Stomach (tissue), 8 donors: ENCODE measurements at regions not wholly inside any gene's neighbourhood (a gene's known extent, or its start where the extent isn't known, plus 50 kb on each side); places are given as distances from the start of the nearest gene placed in this dataset.

Experiments used
- DNase-seq, 2 donors: peaks; one replicate each; pipeline versions ENCODE4 v3.0.0 to v3.0.0-alpha.2; 2013 to 2019
- H3K27ac ChIP-seq, 5 donors: fragments of 200-600 bp in 4 of 5; sonication (generic) in 4 of 5; one replicate each; pipeline ENCODE4 v1.5.1; 2013 to 2019; ENCODE audit warnings: mild to moderate bottlenecking in 1 of 5, moderate library complexity in 1 of 5
- H3K27me3 ChIP-seq, 3 donors: fragments of 200-600 bp; sonication (generic); one replicate each; pipeline ENCODE4 v1.5.1; 2017 to 2019; ENCODE audit warnings: mixed run types in 1 of 3
- H3K36me3 ChIP-seq, 4 donors: fragments of 200-600 bp; sonication (generic); 1 replicate in 3 of 4; 2 replicates in 1 of 4; pipeline ENCODE4 v1.5.1; 2016 to 2019
- H3K4me1 ChIP-seq, 4 donors: fragments of 200-600 bp; sonication (generic); one replicate each; pipeline ENCODE4 v1.5.1; 2016 to 2019
- H3K4me3 ChIP-seq, 4 donors: fragments of 200-600 bp; sonication (generic) in 3 of 4; one replicate each; pipeline ENCODE4 v1.5.1; 2016 to 2019; ENCODE audit warnings: mild to moderate bottlenecking in 1 of 4
- H3K9me3 ChIP-seq, 4 donors: fragments of 200-600 bp; sonication (generic); one replicate each; pipeline ENCODE4 v1.5.1; 2016 to 2019
- EP300 ChIP-seq: sonication (generic); formaldehyde crosslinking; IDR thresholded peaks from one replicate; pipeline ENCODE4 v1.6.1; 2017; ENCODE audit warnings: antibody characterized with exemption
- POLR2A ChIP-seq, 4 donors: fragments of 450-650 bp; IDR thresholded peaks; one replicate each; pipeline ENCODE4 v1.6.1; 2016; ENCODE audit warnings: antibody characterized with exemption in 4 of 4, control low read depth in 2 of 4, mild to moderate bottlenecking in 1 of 4, moderate library complexity in 1 of 4
- POLR2AphosphoS5 ChIP-seq, 3 donors: sonication (generic); formaldehyde crosslinking; IDR thresholded peaks; one replicate each; pipeline ENCODE4 v1.6.1; 2016; ENCODE audit warnings: antibody characterized with exemption in 3 of 3
- WGBS, 5 donors: extraction: QIAGEN DNeasy Blood & Tissue Kit in 3 of 5; methylation state at CpG; one replicate each; pipeline versions ENCODE4 v1.1.5 to v1.1.7; 2013 to 2018; 5-methylcytosine and 5-hydroxymethylcytosine counted together
- intact Hi-C: fragments of 100-400 bp; cut with DNase I; formaldehyde crosslinking; loops from one replicate; pipeline ENCODE4 v1.15.1; 2023; ENCODE audit warnings: low total_unique reads
- TF ChIP-seq, protein P1 (sequence below), 7 experiments: fragments of 450-650 bp in 4 of 7; fragments of 200-600 bp in 3 of 7; sonication (generic) in 3 of 7; IDR thresholded peaks; one replicate each; pipeline ENCODE4 v1.5.1; 2016 to 2019; ENCODE audit warnings: antibody characterized with exemption in 7 of 7, control low read depth in 2 of 7, mild to moderate bottlenecking in 1 of 7
- donor health status: healthy with polysubstance abuse.
- donor health status: Bipolar disorder and iron deficiency.
- donor health status: healthy.

DNA sequence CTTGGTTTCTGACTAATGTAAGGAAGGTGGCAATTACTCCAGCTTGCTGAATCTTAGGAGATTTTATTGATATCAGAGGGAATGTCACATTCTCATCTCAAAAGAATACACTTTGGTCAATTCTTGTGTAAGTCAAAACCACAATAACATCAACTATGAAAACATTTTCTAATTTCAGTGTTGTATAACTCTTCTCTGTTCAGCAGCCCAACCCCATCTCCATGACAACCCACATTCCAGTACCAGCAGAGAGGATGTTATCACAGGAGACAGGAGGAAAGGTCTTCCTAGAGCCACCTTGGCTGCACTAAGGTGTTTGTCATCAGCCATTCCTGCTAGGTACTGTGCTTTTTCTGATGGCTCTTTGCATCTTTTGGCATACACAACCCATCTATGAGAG is 529.1 kb upstream of the BRINP1 start:
- intact Hi-C loops: no loop called here
- DNase-seq: no peak
- no peaks in the 10 kb centered on the region for H3K27me3 ChIP-seq
- TF ChIP-seq POLR2AphosphoS5 (IDR thresholded peaks at IDR 0.05) (no peak), EP300 (no peak)
- TF ChIP-seq, protein P1, sequence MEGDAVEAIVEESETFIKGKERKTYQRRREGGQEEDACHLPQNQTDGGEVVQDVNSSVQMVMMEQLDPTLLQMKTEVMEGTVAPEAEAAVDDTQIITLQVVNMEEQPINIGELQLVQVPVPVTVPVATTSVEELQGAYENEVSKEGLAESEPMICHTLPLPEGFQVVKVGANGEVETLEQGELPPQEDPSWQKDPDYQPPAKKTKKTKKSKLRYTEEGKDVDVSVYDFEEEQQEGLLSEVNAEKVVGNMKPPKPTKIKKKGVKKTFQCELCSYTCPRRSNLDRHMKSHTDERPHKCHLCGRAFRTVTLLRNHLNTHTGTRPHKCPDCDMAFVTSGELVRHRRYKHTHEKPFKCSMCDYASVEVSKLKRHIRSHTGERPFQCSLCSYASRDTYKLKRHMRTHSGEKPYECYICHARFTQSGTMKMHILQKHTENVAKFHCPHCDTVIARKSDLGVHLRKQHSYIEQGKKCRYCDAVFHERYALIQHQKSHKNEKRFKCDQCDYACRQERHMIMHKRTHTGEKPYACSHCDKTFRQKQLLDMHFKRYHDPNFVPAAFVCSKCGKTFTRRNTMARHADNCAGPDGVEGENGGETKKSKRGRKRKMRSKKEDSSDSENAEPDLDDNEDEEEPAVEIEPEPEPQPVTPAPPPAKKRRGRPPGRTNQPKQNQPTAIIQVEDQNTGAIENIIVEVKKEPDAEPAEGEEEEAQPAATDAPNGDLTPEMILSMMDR (IDR thresholded peaks at IDR 0.05): no peak
- H3K4me1 ChIP-seq: no peaks in the 10 kb centered on the region
- no peaks in the 10 kb centered on the region for H3K36me3 ChIP-seq
- no peak overlapping the region for H3K4me3 ChIP-seq
- H3K9me3 ChIP-seq: no peaks in the 10 kb centered on the region
- no peak overlapping the region for H3K27ac ChIP-seq

DNA sequence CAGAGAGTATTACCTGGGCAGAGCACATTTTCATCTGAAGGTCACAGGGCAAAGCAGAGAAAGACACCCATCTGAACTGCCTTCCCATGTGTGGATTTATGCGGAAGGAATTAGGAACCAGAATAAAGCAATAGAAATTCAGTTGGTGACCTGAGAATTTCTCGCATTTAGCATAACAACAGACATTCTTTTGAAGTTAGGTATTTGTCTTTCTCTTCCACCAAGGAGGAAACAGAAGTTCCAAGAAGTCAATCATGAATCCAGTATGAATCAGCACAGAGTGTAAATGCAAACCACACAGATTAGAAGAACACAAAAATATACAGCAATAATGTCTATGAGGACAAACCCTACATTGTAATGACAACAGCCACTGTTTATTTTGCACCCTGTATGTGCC is 515.2 kb upstream of the BRINP1 start:
- no peak overlapping the region for H3K27ac ChIP-seq
- WGBS, 5 donors: 60 to 72% (median 64%) methylated on average over 2 of the region's 2 CpGs
- no peak overlapping the region for H3K4me3 ChIP-seq
- no peaks in the 10 kb centered on the region for H3K9me3 ChIP-seq
- no peaks in the 10 kb centered on the region for H3K27me3 ChIP-seq
- H3K36me3 ChIP-seq: no peaks in the 10 kb centered on the region
- no peaks in the 10 kb centered on the region for H3K4me1 ChIP-seq
- no peak for TF ChIP-seq POLR2A (IDR thresholded peaks at IDR 0.05)
- no peak for TF ChIP-seq EP300
- TF ChIP-seq POLR2AphosphoS5 (IDR thresholded peaks at IDR 0.05): no peak
- TF ChIP-seq, protein P1 (IDR thresholded peaks at IDR 0.05): no peak
- intact Hi-C loops: no loop called here
- no peak for DNase-seq

DNA sequence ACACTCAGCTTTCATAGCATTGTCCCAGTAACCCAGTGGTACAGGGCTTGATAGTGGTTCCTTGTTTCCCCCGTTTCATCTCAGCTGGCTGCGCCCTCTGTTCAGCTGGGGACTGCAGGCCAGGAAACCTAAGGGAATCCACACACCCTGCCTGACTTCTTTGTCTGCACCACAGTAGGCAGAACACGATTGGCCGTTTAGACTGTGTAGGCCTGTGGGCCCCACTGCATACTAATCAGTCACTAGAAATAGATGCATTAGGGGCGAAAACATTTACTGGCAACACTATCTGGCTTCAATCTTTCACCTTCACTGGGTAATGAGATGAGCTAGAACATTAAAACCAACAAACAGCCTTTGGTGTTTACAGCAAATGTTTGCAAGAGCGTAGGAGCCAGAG is 512.7 kb upstream of the BRINP1 start:
- no peak for TF ChIP-seq EP300
- no peak for TF ChIP-seq POLR2AphosphoS5 (IDR thresholded peaks at IDR 0.05)
- TF ChIP-seq POLR2A (IDR thresholded peaks at IDR 0.05): no peak
- TF ChIP-seq, protein P1 (IDR thresholded peaks at IDR 0.05): no peak
- Histone ChIP-seq H3K4me1 (no peaks in the 10 kb centered on the region), H3K27me3 (no peaks in the 10 kb centered on the region), H3K4me3 (no peak overlapping the region), H3K9me3 (no peaks in the 10 kb centered on the region), H3K27ac (no peak overlapping the region), H3K36me3 (no peaks in the 10 kb centered on the region)
- intact Hi-C loops: no loop called here
- no peak for DNase-seq
- 54 to 73% (median 64%) methylated on average over 6 of the region's 6 CpGs for WGBS, 5 donors

DNA sequence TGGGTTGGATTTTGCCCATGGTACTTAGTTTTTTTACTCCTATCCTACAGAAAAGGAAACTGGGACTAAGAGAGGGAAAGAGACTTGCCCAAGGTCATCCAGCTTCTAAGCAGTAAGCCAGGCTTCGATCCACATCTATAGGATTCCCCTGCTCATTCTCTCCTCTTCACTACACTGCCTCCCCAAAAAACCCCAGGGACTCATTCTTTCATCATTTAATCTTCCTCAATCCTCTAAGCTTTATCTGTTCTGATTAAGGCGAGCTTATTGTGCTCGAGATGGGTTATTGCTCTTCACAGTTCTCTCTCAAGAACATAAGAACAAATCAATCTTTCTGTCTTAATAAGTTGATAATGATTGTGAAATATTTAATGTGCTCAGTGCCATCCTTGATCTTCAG is 511.1 kb upstream of the BRINP1 start:
- TF ChIP-seq POLR2AphosphoS5 (IDR thresholded peaks at IDR 0.05) (no peak), POLR2A (IDR thresholded peaks at IDR 0.05) (no peak), EP300 (no peak)
- TF ChIP-seq, protein P1 (IDR thresholded peaks at IDR 0.05): no peak
- intact Hi-C loops: no loop called here
- no peak overlapping the region for H3K4me3 ChIP-seq
- no peak for DNase-seq
- no peaks in the 10 kb centered on the region for H3K9me3 ChIP-seq
- H3K36me3 ChIP-seq: no peaks in the 10 kb centered on the region
- no peak overlapping the region for H3K27ac ChIP-seq
- WGBS, 5 donors: 73 to 78% (median 76%) methylated on average over 3 of the region's 3 CpGs
- H3K27me3 ChIP-seq: no peaks in the 10 kb centered on the region
- no peaks in the 10 kb centered on the region for H3K4me1 ChIP-seq

DNA sequence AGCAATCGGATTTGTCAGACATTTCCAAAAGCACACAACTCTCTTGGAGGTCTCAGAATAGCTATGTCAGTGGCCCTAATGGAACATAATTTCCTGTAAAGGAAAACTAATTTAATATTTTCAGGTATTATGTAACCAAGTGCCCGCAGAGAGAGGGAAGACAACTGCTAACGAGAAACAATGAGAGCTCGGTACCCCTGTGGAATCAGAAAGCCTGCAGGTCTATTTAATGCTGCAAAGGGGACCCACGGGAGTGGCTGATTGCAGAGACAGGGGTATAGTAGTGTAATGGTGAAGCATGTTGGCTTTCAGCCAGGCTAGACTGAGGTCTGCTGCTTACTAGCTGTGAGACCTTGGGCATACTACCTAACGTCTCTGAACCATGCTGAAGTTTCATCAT is 508.1 kb upstream of the BRINP1 start:
- H3K36me3 ChIP-seq: no peaks in the 10 kb centered on the region
- no peak overlapping the region for H3K27ac ChIP-seq
- TF ChIP-seq POLR2A (IDR thresholded peaks at IDR 0.05): no peak
- TF ChIP-seq, protein P1 (IDR thresholded peaks at IDR 0.05): no peak
- no peak for DNase-seq
- no peaks in the 10 kb centered on the region for H3K9me3 ChIP-seq
- WGBS, 5 donors: 76 to 84% (median 79%) methylated on average over 6 of the region's 6 CpGs
- no peaks in the 10 kb centered on the region for H3K4me1 ChIP-seq
- intact Hi-C loops: no loop called here
- no peak overlapping the region for H3K4me3 ChIP-seq
- H3K27me3 ChIP-seq: no peaks in the 10 kb centered on the region
